ENCODE measurements at regions not wholly inside any gene's neighbourhood (a gene's known extent, or its start where the extent isn't known, plus 50 kb on each side); places are given as distances from the start of the nearest gene placed in this dataset.

GRCh38 chr4:8702516-8703400, 110.2 kb downstream of the CPZ start:
- TF ChIP-seq CTCF (IDR thresholded peaks at IDR 0.05), result no peak
- no peak for TF ChIP-seq POLR2A (IDR thresholded peaks at IDR 0.05)

Data from thyroid gland (tissue), 4 donors.